ENCODE measurements at regions not wholly inside any gene's neighbourhood (a gene's known extent, or its start where the extent isn't known, plus 50 kb on each side); places are given as distances from the start of the nearest gene placed in this dataset.

- Histone ChIP-seq H3K4me3 (ENCODE audit: low read depth, low read length) (no peak overlapping the region), H3K9ac (ENCODE audit: low read length) (no peak overlapping the region), H3K36me3 (ENCODE audit: control insufficient read depth, insufficient read depth, low read length) (no peaks in the 10 kb centered on the region), H3K4me1 (ENCODE audit: control insufficient read depth, insufficient read depth, low read length) (no peaks in the 10 kb centered on the region), H3K27ac (ENCODE audit: low read depth, low read length) (no peak overlapping the region), H3K27me3 (ENCODE audit: control insufficient read depth, insufficient read depth, low read length) (no peaks in the 10 kb centered on the region), H3K9me3 (ENCODE audit: control insufficient read depth, insufficient read depth, low read depth, low read length) (no peaks in the 10 kb centered on the region)
These were observed 505.5 kb downstream of the MAT2B start for GRCh38 chr5:164010900-164011299.

DNA sequence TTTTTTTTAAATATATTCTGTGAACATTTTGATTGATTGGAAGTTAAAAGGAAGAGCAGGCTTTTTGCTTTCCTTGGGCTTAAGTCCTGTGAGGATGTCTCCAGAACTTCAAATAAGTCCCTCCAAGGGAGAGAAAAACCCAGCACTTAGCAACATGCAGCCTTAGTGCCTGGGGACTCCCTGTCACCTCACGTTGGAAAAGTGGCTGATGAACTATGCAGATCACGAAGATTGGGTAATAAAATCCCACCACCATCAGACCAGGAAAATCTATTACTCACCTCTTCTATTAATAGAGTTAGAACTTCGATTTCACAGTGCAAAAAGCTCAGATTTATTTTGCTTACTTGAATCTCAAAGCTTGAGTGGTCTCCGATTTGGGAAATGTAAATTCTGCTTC, 507.0 kb downstream of the MAT2B start:
- H3K4me1 ChIP-seq (ENCODE audit: control insufficient read depth, insufficient read depth, low read length) = no peaks in the 10 kb centered on the region
- H3K36me3 ChIP-seq (ENCODE audit: control insufficient read depth, insufficient read depth, low read length) = no peaks in the 10 kb centered on the region
- H3K4me3 ChIP-seq (ENCODE audit: low read depth, low read length) = no peak overlapping the region
- no peaks in the 10 kb centered on the region for H3K27me3 ChIP-seq (ENCODE audit: control insufficient read depth, insufficient read depth, low read length)
- no peak overlapping the region for H3K27ac ChIP-seq (ENCODE audit: low read depth, low read length)
- no peaks in the 10 kb centered on the region for H3K9me3 ChIP-seq (ENCODE audit: control insufficient read depth, insufficient read depth, low read depth, low read length)
- no peak overlapping the region for H3K9ac ChIP-seq (ENCODE audit: low read length)

DNA sequence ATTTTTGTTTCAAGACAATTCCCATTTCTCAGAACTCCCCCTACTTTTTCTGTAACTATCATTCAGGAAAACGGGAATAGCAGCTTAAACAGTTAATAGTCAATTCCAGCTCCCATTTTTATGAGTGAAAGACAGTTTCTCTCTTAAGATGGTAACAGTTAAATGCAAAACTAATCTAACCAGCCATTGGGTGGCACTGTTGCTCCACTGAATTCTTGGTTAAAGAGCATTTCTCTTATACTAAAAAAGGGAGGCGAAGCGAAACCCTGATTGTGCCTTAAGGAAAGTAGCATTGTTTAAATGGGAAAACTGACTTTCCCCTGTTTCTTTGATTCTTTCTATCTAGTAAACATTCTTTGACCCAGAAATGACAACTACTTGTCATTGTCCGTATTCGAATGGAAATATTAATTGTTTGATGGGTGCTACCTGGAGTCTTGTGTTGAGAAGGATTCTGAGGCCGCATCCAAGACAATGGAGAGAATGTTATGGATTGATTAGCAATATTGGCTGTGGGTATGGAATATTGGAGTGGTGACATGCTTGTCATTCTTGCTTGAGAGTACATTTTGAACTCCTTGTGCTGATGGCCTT, 507.8 kb downstream of the MAT2B start:
- Histone ChIP-seq H3K36me3 (ENCODE audit: control insufficient read depth, insufficient read depth, low read length) (no peaks in the 10 kb centered on the region), H3K4me3 (ENCODE audit: low read depth, low read length) (no peak overlapping the region), H3K4me1 (ENCODE audit: control insufficient read depth, insufficient read depth, low read length) (no peaks in the 10 kb centered on the region), H3K27ac (ENCODE audit: low read depth, low read length) (no peak overlapping the region), H3K27me3 (ENCODE audit: control insufficient read depth, insufficient read depth, low read length) (no peaks in the 10 kb centered on the region), H3K9me3 (ENCODE audit: control insufficient read depth, insufficient read depth, low read depth, low read length) (no peaks in the 10 kb centered on the region), H3K9ac (ENCODE audit: low read length) (no peak overlapping the region)

- H3K36me3 ChIP-seq (ENCODE audit: control insufficient read depth, insufficient read depth, low read length) = no peaks in the 10 kb centered on the region
- H3K9ac ChIP-seq (ENCODE audit: low read length) = no peak overlapping the region
- no peaks in the 10 kb centered on the region for H3K9me3 ChIP-seq (ENCODE audit: control insufficient read depth, insufficient read depth, low read depth, low read length)
- no peaks in the 10 kb centered on the region for H3K4me1 ChIP-seq (ENCODE audit: control insufficient read depth, insufficient read depth, low read length)
- no peak overlapping the region for H3K4me3 ChIP-seq (ENCODE audit: low read depth, low read length)
- no peaks in the 10 kb centered on the region for H3K27me3 ChIP-seq (ENCODE audit: control insufficient read depth, insufficient read depth, low read length)
- H3K27ac ChIP-seq (ENCODE audit: low read depth, low read length) = no peak overlapping the region
These were observed 514.7 kb downstream of the MAT2B start for GRCh38 chr5:164020116-164020515.

DNA sequence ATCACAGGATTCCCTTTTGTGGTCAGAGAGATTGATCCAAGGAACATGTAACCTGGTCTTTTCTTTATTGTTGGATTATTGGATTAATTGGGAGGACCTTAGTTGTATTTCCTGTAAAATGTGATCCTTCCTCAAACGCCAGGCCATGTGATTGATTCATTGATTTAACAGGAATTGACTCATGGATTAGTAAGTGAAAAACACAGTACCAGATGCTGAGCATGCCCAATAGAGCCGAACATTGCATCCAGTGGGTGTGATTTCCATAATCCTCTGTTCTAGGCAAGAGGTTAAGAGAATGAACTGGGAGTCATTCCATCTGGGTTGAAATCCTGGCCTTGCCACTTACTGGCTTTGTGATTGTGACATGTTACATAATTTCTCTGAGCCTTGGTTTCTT, 522.3 kb downstream of the MAT2B start:
- Histone ChIP-seq H3K36me3 (ENCODE audit: control insufficient read depth, insufficient read depth, low read length) (no peaks in the 10 kb centered on the region), H3K27ac (ENCODE audit: low read depth, low read length) (no peak overlapping the region), H3K9ac (ENCODE audit: low read length) (no peak overlapping the region)

DNA sequence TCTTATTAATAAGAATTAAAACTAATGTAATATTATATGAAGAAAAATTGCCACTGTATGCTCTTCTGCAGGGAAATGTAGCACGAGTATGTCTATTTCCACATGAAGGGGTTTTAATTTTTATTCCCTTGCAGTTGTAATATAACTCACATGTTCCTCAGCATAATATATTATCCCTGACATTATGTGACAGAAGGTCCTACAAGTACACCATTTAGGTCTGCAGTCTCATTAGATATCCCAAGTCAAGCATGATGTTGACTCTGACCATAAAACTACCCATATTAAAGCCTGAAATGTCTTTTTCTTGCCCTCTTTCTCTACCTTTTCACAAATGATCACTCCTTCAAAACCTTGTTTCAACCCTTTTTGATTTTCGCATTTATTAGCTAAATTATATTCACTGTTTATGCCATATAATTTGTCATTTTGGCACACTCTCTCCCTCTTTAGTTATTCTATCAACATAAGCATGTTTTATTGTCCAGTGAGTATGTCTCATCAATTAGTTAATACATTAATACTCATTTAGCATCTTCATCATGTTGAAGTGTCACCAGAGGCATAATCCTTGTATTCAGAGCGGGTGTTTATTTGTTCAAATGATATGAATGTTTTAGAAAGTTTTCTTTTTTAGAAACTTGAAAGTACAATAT, 532.8 kb downstream of the MAT2B start:
- Histone ChIP-seq H3K4me3 (ENCODE audit: low read depth, low read length) (no peak overlapping the region), H3K9me3 (ENCODE audit: control insufficient read depth, insufficient read depth, low read depth, low read length) (no peaks in the 10 kb centered on the region), H3K9ac (ENCODE audit: low read length) (no peak overlapping the region)

More for the DNA sequence above, 522.3 kb downstream of the MAT2B start:
- no peaks in the 10 kb centered on the region for H3K4me1 ChIP-seq (ENCODE audit: control insufficient read depth, insufficient read depth, low read length)
- no peak overlapping the region for H3K4me3 ChIP-seq (ENCODE audit: low read depth, low read length)
- H3K9me3 ChIP-seq (ENCODE audit: control insufficient read depth, insufficient read depth, low read depth, low read length) = no peaks in the 10 kb centered on the region
- H3K27me3 ChIP-seq (ENCODE audit: control insufficient read depth, insufficient read depth, low read length) = no peaks in the 10 kb centered on the region

DNA sequence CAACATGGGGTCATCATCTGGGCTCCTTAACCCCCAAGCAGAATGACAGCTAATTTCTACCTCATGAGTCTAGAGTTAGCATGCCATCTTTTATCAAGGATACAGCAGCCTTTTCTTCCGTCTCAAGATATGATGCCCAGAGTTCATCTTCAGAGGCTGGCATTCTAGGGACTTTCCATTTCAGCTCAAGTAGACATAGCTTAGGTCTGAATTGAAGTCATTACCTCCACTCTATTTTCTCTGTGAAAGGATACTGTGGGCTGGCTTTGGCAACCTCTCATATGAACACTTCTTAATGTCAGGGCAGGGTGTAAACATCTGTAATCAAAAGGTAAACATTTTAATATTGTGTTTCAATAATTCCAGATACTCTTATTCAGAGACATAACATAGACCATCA, 535.7 kb downstream of the MAT2B start:
- Histone ChIP-seq H3K36me3 (ENCODE audit: control insufficient read depth, insufficient read depth, low read length) (no peaks in the 10 kb centered on the region), H3K9ac (ENCODE audit: low read length) (no peak overlapping the region), H3K27me3 (ENCODE audit: control insufficient read depth, insufficient read depth, low read length) (no peaks in the 10 kb centered on the region), H3K4me3 (ENCODE audit: low read depth, low read length) (no peak overlapping the region), H3K9me3 (ENCODE audit: control insufficient read depth, insufficient read depth, low read depth, low read length) (no peaks in the 10 kb centered on the region), H3K4me1 (ENCODE audit: control insufficient read depth, insufficient read depth, low read length) (no peaks in the 10 kb centered on the region), H3K27ac (ENCODE audit: low read depth, low read length) (no peak overlapping the region)

More for the DNA sequence above, 532.8 kb downstream of the MAT2B start:
- no peaks in the 10 kb centered on the region for H3K4me1 ChIP-seq (ENCODE audit: control insufficient read depth, insufficient read depth, low read length)
- no peaks in the 10 kb centered on the region for H3K27me3 ChIP-seq (ENCODE audit: control insufficient read depth, insufficient read depth, low read length)
- no peaks in the 10 kb centered on the region for H3K36me3 ChIP-seq (ENCODE audit: control insufficient read depth, insufficient read depth, low read length)
- H3K27ac ChIP-seq (ENCODE audit: low read depth, low read length) = no peak overlapping the region

DNA sequence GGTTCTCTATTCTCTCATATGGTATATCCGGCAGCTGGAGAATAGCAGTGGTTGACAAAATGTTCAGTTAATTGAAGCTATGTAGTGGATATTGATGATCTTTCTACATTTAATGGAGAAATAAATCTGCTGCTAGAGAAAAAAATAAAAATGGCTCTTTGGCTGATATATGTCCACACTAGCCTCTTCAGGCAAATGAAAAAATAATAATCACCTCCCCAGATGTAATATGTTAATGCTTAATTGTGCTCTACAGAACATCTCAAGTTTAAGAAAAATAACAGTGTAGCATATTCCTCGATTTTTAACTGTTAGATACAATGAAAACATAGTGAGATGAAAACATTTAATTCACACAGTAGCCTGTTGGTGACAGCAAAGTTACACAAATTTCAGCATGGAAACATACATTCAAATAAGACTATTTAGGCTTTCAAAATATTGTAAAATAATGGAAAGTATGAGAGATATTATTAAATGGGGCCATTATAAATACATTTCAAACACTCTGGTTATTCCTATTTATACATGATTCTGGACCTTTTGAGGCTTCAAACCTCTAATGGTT, 543.0 kb downstream of the MAT2B start:
- no peak overlapping the region for H3K4me3 ChIP-seq (ENCODE audit: low read depth, low read length)
- H3K27me3 ChIP-seq (ENCODE audit: control insufficient read depth, insufficient read depth, low read length) = no peaks in the 10 kb centered on the region
- H3K4me1 ChIP-seq (ENCODE audit: control insufficient read depth, insufficient read depth, low read length) = peaks cover 3% of the 10 kb centered on the region; the same call in 1 of the 2 replicates
- H3K27ac ChIP-seq (ENCODE audit: low read depth, low read length) = no peak overlapping the region
- no peak overlapping the region for H3K9ac ChIP-seq (ENCODE audit: low read length)
- no peaks in the 10 kb centered on the region for H3K36me3 ChIP-seq (ENCODE audit: control insufficient read depth, insufficient read depth, low read length)
- no peaks in the 10 kb centered on the region for H3K9me3 ChIP-seq (ENCODE audit: control insufficient read depth, insufficient read depth, low read depth, low read length)

- H3K4me3 ChIP-seq (ENCODE audit: low read depth, low read length) = no peak overlapping the region
- H3K27ac ChIP-seq (ENCODE audit: low read depth, low read length) = no peak overlapping the region
- H3K27me3 ChIP-seq (ENCODE audit: control insufficient read depth, insufficient read depth, low read length) = no peaks in the 10 kb centered on the region
- no peak overlapping the region for H3K9ac ChIP-seq (ENCODE audit: low read length)
- no peaks in the 10 kb centered on the region for H3K36me3 ChIP-seq (ENCODE audit: control insufficient read depth, insufficient read depth, low read length)
- H3K4me1 ChIP-seq (ENCODE audit: control insufficient read depth, insufficient read depth, low read length) = peaks cover 3% of the 10 kb centered on the region; the same call in 1 of the 2 replicates
- no peaks in the 10 kb centered on the region for H3K9me3 ChIP-seq (ENCODE audit: control insufficient read depth, insufficient read depth, low read depth, low read length)
These were observed 546.3 kb downstream of the MAT2B start for GRCh38 chr5:164051745-164052144.

GRCh38 chr5:164052536-164053093, 547.2 kb downstream of the MAT2B start:
- Histone ChIP-seq H3K27ac (ENCODE audit: low read depth, low read length) (no peak overlapping the region; the same call in 1 of the 2 replicates), H3K4me3 (ENCODE audit: low read depth, low read length) (no peak overlapping the region), H3K27me3 (ENCODE audit: control insufficient read depth, insufficient read depth, low read length) (no peaks in the 10 kb centered on the region), H3K36me3 (ENCODE audit: control insufficient read depth, insufficient read depth, low read length) (no peaks in the 10 kb centered on the region), H3K9me3 (ENCODE audit: control insufficient read depth, insufficient read depth, low read depth, low read length) (no peaks in the 10 kb centered on the region), H3K4me1 (ENCODE audit: control insufficient read depth, insufficient read depth, low read length) (peaks cover 3% of the 10 kb centered on the region; the same call in 1 of the 2 replicates), H3K9ac (ENCODE audit: low read length) (no peak overlapping the region)

DNA sequence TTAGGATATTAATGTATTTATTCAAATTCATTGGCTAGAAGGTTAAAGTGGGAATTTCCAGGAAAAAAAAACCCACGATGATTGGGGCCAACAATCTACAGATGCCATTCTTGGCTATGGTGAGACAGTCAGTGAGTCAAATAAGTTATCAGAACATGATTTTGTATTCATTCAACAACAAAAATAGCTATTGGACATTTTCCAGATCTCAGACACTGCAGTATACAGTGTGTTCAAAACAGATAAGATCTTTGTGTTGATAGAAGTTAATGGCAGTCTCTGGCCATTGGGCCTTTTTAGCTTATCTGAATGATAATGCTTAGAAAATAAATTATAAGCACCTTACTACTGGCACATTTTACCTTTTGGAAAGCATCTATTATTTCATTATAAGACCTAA, 547.7 kb downstream of the MAT2B start:
- H3K27me3 ChIP-seq (ENCODE audit: control insufficient read depth, insufficient read depth, low read length) = no peaks in the 10 kb centered on the region

More for the DNA sequence above, 547.7 kb downstream of the MAT2B start:
- H3K4me1 ChIP-seq (ENCODE audit: control insufficient read depth, insufficient read depth, low read length) = peaks cover 3% of the 10 kb centered on the region; the same call in 1 of the 2 replicates
- no peaks in the 10 kb centered on the region for H3K36me3 ChIP-seq (ENCODE audit: control insufficient read depth, insufficient read depth, low read length)
- no peak overlapping the region for H3K27ac ChIP-seq (ENCODE audit: low read depth, low read length)
- H3K4me3 ChIP-seq (ENCODE audit: low read depth, low read length) = no peak overlapping the region
- no peak overlapping the region for H3K9ac ChIP-seq (ENCODE audit: low read length)
- no peaks in the 10 kb centered on the region for H3K9me3 ChIP-seq (ENCODE audit: control insufficient read depth, insufficient read depth, low read depth, low read length)
